Erythroblast (primary cell): ENCODE measurements at regions not wholly inside any gene's neighbourhood (a gene's known extent, or its start where the extent isn't known, plus 50 kb on each side); places are given as distances from the start of the nearest gene placed in this dataset.

Experiments
- GATA1 ChIP-seq: IDR thresholded peaks from 2 replicates; pipeline ENCODE4 v1.6.1; 2011; ENCODE audit warnings: low read depth, mild to moderate bottlenecking, control low read depth, low read length, moderate library complexity
- POLR2A ChIP-seq: IDR thresholded peaks from 2 replicates; pipeline ENCODE4 v1.6.1; 2011; ENCODE audit warnings: mild to moderate bottlenecking, low read length

GRCh38 chr3:59380146-59380545, 330.3 kb upstream of the CFAP20DC start:
- no peak for TF ChIP-seq POLR2A
- TF ChIP-seq GATA1, result no peak
